ENCODE measurements at regions not wholly inside any gene's neighbourhood (a gene's known extent, or its start where the extent isn't known, plus 50 kb on each side); places are given as distances from the start of the nearest gene placed in this dataset.

DNA sequence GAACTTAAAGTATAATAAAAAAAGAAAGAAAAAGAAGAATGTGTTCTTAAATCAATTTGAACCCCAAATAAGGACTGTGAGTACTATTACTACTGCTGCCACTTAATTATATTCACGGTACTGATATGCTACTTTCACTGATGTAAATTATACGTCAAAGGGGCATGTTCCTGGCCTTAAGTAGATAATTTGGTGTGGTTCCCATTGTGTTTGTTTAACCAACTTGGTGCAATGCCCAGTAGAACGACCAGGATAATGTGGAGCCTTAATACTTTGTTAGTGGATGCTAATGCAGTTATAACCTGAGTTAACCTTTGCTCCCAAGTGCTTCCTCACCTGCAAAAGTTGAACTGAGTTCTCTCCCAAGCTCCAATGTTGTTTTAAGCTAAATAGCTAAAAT lies 142.0 kb downstream of the NR4A2 start:
- no peaks in the 10 kb centered on the region for H3K36me3 ChIP-seq (ENCODE audit: control insufficient read depth, insufficient read depth, low read length)
- H4K20me1 ChIP-seq (ENCODE audit: control insufficient read depth, extremely low read depth, insufficient read depth, low read length), result no peaks in the 10 kb centered on the region
- no peak overlapping the region for H3K27ac ChIP-seq (ENCODE audit: insufficient read depth, low read length)
- DNase-seq (ENCODE audit: low read depth in 2 of 2), result no peak
- no peak overlapping the region for H2AFZ ChIP-seq (ENCODE audit: low read length)
- no peaks in the 10 kb centered on the region for H3K4me1 ChIP-seq (ENCODE audit: control insufficient read depth, extremely low read depth, insufficient read depth, low read length)
- no peaks in the 10 kb centered on the region for H3K9me3 ChIP-seq (ENCODE audit: control insufficient read depth, insufficient read depth, low read depth, low read length)
- H3K27me3 ChIP-seq (ENCODE audit: control insufficient read depth, insufficient read depth, low read length), result no peaks in the 10 kb centered on the region
- no peak overlapping the region for H3K4me3 ChIP-seq (replicated peaks in 1 of 4; ENCODE audit: control extremely low read depth in 1 of 4, insufficient read depth in 1 of 4, low read depth in 3 of 4, low read length in 4 of 4)
- TF ChIP-seq, protein P1, sequence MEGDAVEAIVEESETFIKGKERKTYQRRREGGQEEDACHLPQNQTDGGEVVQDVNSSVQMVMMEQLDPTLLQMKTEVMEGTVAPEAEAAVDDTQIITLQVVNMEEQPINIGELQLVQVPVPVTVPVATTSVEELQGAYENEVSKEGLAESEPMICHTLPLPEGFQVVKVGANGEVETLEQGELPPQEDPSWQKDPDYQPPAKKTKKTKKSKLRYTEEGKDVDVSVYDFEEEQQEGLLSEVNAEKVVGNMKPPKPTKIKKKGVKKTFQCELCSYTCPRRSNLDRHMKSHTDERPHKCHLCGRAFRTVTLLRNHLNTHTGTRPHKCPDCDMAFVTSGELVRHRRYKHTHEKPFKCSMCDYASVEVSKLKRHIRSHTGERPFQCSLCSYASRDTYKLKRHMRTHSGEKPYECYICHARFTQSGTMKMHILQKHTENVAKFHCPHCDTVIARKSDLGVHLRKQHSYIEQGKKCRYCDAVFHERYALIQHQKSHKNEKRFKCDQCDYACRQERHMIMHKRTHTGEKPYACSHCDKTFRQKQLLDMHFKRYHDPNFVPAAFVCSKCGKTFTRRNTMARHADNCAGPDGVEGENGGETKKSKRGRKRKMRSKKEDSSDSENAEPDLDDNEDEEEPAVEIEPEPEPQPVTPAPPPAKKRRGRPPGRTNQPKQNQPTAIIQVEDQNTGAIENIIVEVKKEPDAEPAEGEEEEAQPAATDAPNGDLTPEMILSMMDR (conservative IDR thresholded peaks at IDR 0.05 in 1 of 2, IDR thresholded peaks at IDR 0.05 in 1 of 2; ENCODE audit: low read depth in 1 of 2, low read length in 2 of 2), result no peak
- TF ChIP-seq EZH2 (IDR thresholded peaks at IDR 0.05; ENCODE audit: low read length, missing control alignments), result no peak
- no peak overlapping the region for H3K9ac ChIP-seq (ENCODE audit: insufficient read depth, low read length)
- H3K79me2 ChIP-seq (ENCODE audit: control insufficient read depth, insufficient read depth, low read length), result no peaks in the 10 kb centered on the region
- no peak overlapping the region for H3K4me2 ChIP-seq (ENCODE audit: extremely low read depth, insufficient read depth, low read length)

DNA sequence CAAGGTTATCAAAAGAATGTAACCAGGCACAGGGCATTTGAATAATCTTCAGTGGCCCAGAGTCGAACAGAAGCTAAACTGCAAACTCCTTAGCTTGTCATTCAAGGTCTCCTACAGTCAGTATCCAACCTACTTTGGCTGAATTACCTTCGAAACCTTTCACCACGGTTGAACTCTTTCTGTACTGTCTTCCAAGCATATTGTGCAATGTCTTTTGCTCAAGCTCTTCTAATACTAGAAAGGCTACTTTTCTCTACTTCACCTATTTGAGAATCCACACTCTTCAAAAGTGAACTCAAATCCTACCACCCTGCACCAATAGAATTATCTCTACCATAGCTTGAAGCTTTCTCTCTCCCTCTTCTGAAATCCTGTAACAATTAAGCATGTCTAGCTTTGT lies 142.9 kb downstream of the NR4A2 start:
- no peaks in the 10 kb centered on the region for H3K36me3 ChIP-seq (ENCODE audit: control insufficient read depth, insufficient read depth, low read length)
- H3K9ac ChIP-seq (ENCODE audit: insufficient read depth, low read length), result no peak overlapping the region
- H2AFZ ChIP-seq (ENCODE audit: low read length), result no peak overlapping the region
- H3K27me3 ChIP-seq (ENCODE audit: control insufficient read depth, insufficient read depth, low read length), result no peaks in the 10 kb centered on the region
- TF ChIP-seq, protein P1 (conservative IDR thresholded peaks at IDR 0.05 in 1 of 2, IDR thresholded peaks at IDR 0.05 in 1 of 2; ENCODE audit: low read depth in 1 of 2, low read length in 2 of 2), result no peak
- no peak for TF ChIP-seq EZH2 (IDR thresholded peaks at IDR 0.05; ENCODE audit: low read length, missing control alignments)
- H3K4me3 ChIP-seq (replicated peaks in 1 of 4; ENCODE audit: control extremely low read depth in 1 of 4, insufficient read depth in 1 of 4, low read depth in 3 of 4, low read length in 4 of 4), result no peak overlapping the region
- no peaks in the 10 kb centered on the region for H3K4me1 ChIP-seq (ENCODE audit: control insufficient read depth, extremely low read depth, insufficient read depth, low read length)
- no peaks in the 10 kb centered on the region for H3K79me2 ChIP-seq (ENCODE audit: control insufficient read depth, insufficient read depth, low read length)
- no peak overlapping the region for H3K4me2 ChIP-seq (ENCODE audit: extremely low read depth, insufficient read depth, low read length)
- H3K27ac ChIP-seq (ENCODE audit: insufficient read depth, low read length), result no peak overlapping the region
- H3K9me3 ChIP-seq (ENCODE audit: control insufficient read depth, insufficient read depth, low read depth, low read length), result no peaks in the 10 kb centered on the region
- no peak for DNase-seq (ENCODE audit: low read depth in 2 of 2)
- H4K20me1 ChIP-seq (ENCODE audit: control insufficient read depth, extremely low read depth, insufficient read depth, low read length), result no peaks in the 10 kb centered on the region

DNA sequence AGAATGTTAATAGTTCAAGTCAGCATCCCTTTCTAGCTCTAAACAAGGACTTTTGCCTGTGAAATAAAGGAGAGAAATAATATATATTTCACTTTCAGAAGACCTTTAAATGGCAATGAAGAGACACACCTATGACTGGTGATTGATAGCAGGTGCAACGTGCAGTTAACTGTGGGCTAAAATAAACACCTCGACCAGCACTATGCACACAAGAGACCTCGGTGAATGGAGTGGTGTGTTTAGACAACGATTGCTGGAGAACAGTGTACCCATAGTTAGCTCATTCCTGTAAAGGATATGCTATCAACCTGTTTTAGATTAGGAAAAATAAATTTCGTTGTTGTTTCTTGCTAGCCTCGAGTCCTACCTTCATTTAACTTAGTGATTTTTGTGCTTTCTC lies 143.4 kb downstream of the NR4A2 start:
- no peaks in the 10 kb centered on the region for H3K27me3 ChIP-seq (ENCODE audit: control insufficient read depth, insufficient read depth, low read length)
- H2AFZ ChIP-seq (ENCODE audit: low read length), result no peak overlapping the region
- H3K9me3 ChIP-seq (ENCODE audit: control insufficient read depth, insufficient read depth, low read depth, low read length), result no peaks in the 10 kb centered on the region
- no peak overlapping the region for H3K27ac ChIP-seq (ENCODE audit: insufficient read depth, low read length)
- H3K9ac ChIP-seq (ENCODE audit: insufficient read depth, low read length), result no peak overlapping the region
- TF ChIP-seq, protein P1 (conservative IDR thresholded peaks at IDR 0.05 in 1 of 2, IDR thresholded peaks at IDR 0.05 in 1 of 2; ENCODE audit: low read depth in 1 of 2, low read length in 2 of 2), result no peak
- no peak for TF ChIP-seq EZH2 (IDR thresholded peaks at IDR 0.05; ENCODE audit: low read length, missing control alignments)
- no peaks in the 10 kb centered on the region for H3K36me3 ChIP-seq (ENCODE audit: control insufficient read depth, insufficient read depth, low read length)
- H3K4me2 ChIP-seq (ENCODE audit: extremely low read depth, insufficient read depth, low read length), result no peak overlapping the region
- no peaks in the 10 kb centered on the region for H3K4me1 ChIP-seq (ENCODE audit: control insufficient read depth, extremely low read depth, insufficient read depth, low read length)
- H4K20me1 ChIP-seq (ENCODE audit: control insufficient read depth, extremely low read depth, insufficient read depth, low read length), result no peaks in the 10 kb centered on the region
- no peak for DNase-seq (ENCODE audit: low read depth in 2 of 2)
- no peaks in the 10 kb centered on the region for H3K79me2 ChIP-seq (ENCODE audit: control insufficient read depth, insufficient read depth, low read length)
- no peak overlapping the region for H3K4me3 ChIP-seq (replicated peaks in 1 of 4; ENCODE audit: control extremely low read depth in 1 of 4, insufficient read depth in 1 of 4, low read depth in 3 of 4, low read length in 4 of 4)

Data from fibroblast of lung (primary cell).